OCI-LY7 (cell line): ENCODE measurements at regions not wholly inside any gene's neighbourhood (a gene's known extent, or its start where the extent isn't known, plus 50 kb on each side); places are given as distances from the start of the nearest gene placed in this dataset.

ENCODE experiments used
- BruUV-seq: library from RNA; stranded (reverse); fragments of 400-500 nt; replicated peaks from 2 replicates; lab custom pipeline; 2021; lab: Mats Ljungman, UMichigan
- CTCF ChIA-PET: fragments of 300-600 bp; sonication (Branson Sonifier 250); formaldehyde crosslinking; loops from one replicate; lab custom pipeline; 2022; ENCODE audit warnings: antibody characterized with exemption; ENCODE audit not compliant: unreplicated experiment; lab: Charles Lee
- POLR2A ChIA-PET: fragments of 300-600 bp; sonication (Branson Sonifier 250); formaldehyde crosslinking; loops from one replicate; lab custom pipeline; 2022; ENCODE audit warnings: antibody characterized with exemption; lab: Charles Lee
- DNase-seq: peaks from one replicate; pipeline ENCODE4 v3.0.0-alpha.2; 2015; ENCODE audit warnings: low spot score
- H2AFZ ChIP-seq: fragments of 200-600 bp; sonication (generic), shearing (Covaris generic); 2 replicates; pipeline ENCODE4 v1.6.1; 2014; ENCODE audit warnings: mild to moderate bottlenecking, antibody characterized with exemption, low read length, moderate library complexity
- H3K27ac ChIP-seq: fragments of 200-600 bp; sonication (generic); 2 replicates; pipeline ENCODE4 v1.5.1; 2014; ENCODE audit warnings: mixed run types, low read depth, mild to moderate bottlenecking, moderate library complexity, low read length, inconsistent platforms; ENCODE audit not compliant: poor library complexity, severe bottlenecking
- H3K36me3 ChIP-seq: fragments of 200-600 bp; sonication (generic); 2 replicates; pipeline ENCODE4 v1.6.1; 2014; ENCODE audit warnings: mild to moderate bottlenecking, antibody characterized with exemption, low read length, moderate library complexity, mixed read lengths; ENCODE audit not compliant: insufficient read depth
- H3K4me1 ChIP-seq: fragments of 200-600 bp; sonication (generic); 2 replicates; pipeline ENCODE4 v1.5.1; 2014; ENCODE audit warnings: mild to moderate bottlenecking, low read length; ENCODE audit not compliant: insufficient read depth, poor library complexity, severe bottlenecking
- H3K4me2 ChIP-seq: fragments of 200-600 bp; sonication (generic); 2 replicates; pipeline ENCODE4 v1.6.1; 2014; ENCODE audit warnings: mild to moderate bottlenecking, low read length
- H3K4me3 ChIP-seq: fragments of 200-600 bp; sonication (generic); 2 replicates; pipeline ENCODE4 v1.5.1; 2014; ENCODE audit warnings: mild to moderate bottlenecking, low read depth, low read length; ENCODE audit not compliant: poor library complexity, severe bottlenecking
- H3K79me2 ChIP-seq: fragments of 200-600 bp; sonication (generic); 2 replicates; pipeline ENCODE4 v1.6.1; 2016; ENCODE audit warnings: low read depth, mild to moderate bottlenecking, low read length, moderate library complexity, mixed read lengths; ENCODE audit not compliant: insufficient read depth
- H3K9me2 ChIP-seq: fragments of 200-600 bp; sonication (generic); 2 replicates; pipeline ENCODE4 v1.6.1; 2016; ENCODE audit warnings: mild to moderate bottlenecking, low read length, mixed read lengths; ENCODE audit not compliant: insufficient read depth
- H3K9me3 ChIP-seq: fragments of 200-600 bp; sonication (generic); 2 replicates; pipeline ENCODE4 v1.6.1; 2014; ENCODE audit warnings: mild to moderate bottlenecking, mixed run types, low read length, mixed read lengths
- H4K20me1 ChIP-seq: fragments of 200-600 bp; sonication (generic); 2 replicates; pipeline ENCODE4 v1.6.1; 2014; ENCODE audit warnings: mild to moderate bottlenecking, antibody characterized with exemption, low read length, moderate library complexity, mixed read lengths; ENCODE audit not compliant: insufficient read depth
- CTCF ChIP-seq: fragments of 200-600 bp; sonication (generic); conservative IDR thresholded peaks from 2 replicates; pipeline ENCODE4 v1.5.1; 2014; ENCODE audit warnings: mild to moderate bottlenecking, antibody characterized with exemption, low read length, moderate library complexity, mixed read lengths
- EZH2phosphoT487 ChIP-seq: fragments of 200-600 bp; sonication (generic); IDR thresholded peaks from 2 replicates; pipeline ENCODE4 v1.6.1; 2018; ENCODE audit warnings: low read depth, borderline replicate concordance, mild to moderate bottlenecking, mixed run types, antibody characterized with exemption, low read length, moderate library complexity, mixed read lengths
- intact Hi-C: fragments of 100-400 bp; cut with micrococcal nuclease; formaldehyde crosslinking; loops from one replicate; pipeline ENCODE4 v1.10.0; 2022; ENCODE audit not compliant: unreplicated experiment

GRCh38 chr15:95497634-95498033 is 832.9 kb upstream of the NR2F2 start:
- no peaks in the 10 kb centered on the region for H4K20me1 ChIP-seq
- no peak overlapping the region for H3K27ac ChIP-seq
- intact Hi-C loops = no loop called here
- H3K4me2 ChIP-seq = no peak overlapping the region
- no peaks in the 10 kb centered on the region for H3K9me2 ChIP-seq
- POLR2A ChIA-PET = no interaction called here
- no peak for DNase-seq
- no peak overlapping the region for H3K4me3 ChIP-seq
- no peaks in the 10 kb centered on the region for H3K9me3 ChIP-seq
- no peaks in the 10 kb centered on the region for H3K36me3 ChIP-seq
- H2AFZ ChIP-seq = no peak overlapping the region
- BruUV-seq = no TSS peak
- no peaks in the 10 kb centered on the region for H3K4me1 ChIP-seq
- TF ChIP-seq EZH2phosphoT487 = no peak
- H3K79me2 ChIP-seq = no peaks in the 10 kb centered on the region
- CTCF ChIA-PET = no interaction called here

- Histone ChIP-seq H4K20me1 (no peaks in the 10 kb centered on the region), H3K4me2 (no peak overlapping the region), H3K9me2 (no peaks in the 10 kb centered on the region), H3K4me3 (no peak overlapping the region), H3K4me1 (no peaks in the 10 kb centered on the region), H3K27ac (no peak overlapping the region), H3K79me2 (no peaks in the 10 kb centered on the region), H2AFZ (no peak overlapping the region), H3K9me3 (no peaks in the 10 kb centered on the region), H3K36me3 (no peaks in the 10 kb centered on the region)
- ChIA-PET POLR2A (interaction anchor here (0.6 kb wide), 1 partner anchor 445 kb away, joined by 4 read pairs; no protein-coding TSS in a partner anchor), CTCF (no interaction called here)
- TF ChIP-seq EZH2phosphoT487 = no peak
- no peak for TF ChIP-seq CTCF
- intact Hi-C loops = no loop called here
- no peak for DNase-seq
- no TSS peak for BruUV-seq
Measured at GRCh38 chr15:95498961-95499360, 831.5 kb upstream of the NR2F2 start.

- H4K20me1 ChIP-seq = no peaks in the 10 kb centered on the region
- H3K9me3 ChIP-seq = no peaks in the 10 kb centered on the region
- TF ChIP-seq CTCF (no peak), EZH2phosphoT487 (no peak)
- no peak overlapping the region for H3K4me2 ChIP-seq
- H3K9me2 ChIP-seq = no peaks in the 10 kb centered on the region
- no peaks in the 10 kb centered on the region for H3K79me2 ChIP-seq
- CTCF ChIA-PET = no interaction called here
- intact Hi-C loops = no loop called here
- H3K4me3 ChIP-seq = no peak overlapping the region
- H2AFZ ChIP-seq = no peak overlapping the region
- H3K4me1 ChIP-seq = no peaks in the 10 kb centered on the region
- POLR2A ChIA-PET = no interaction called here
- DNase-seq = no peak
- no peak overlapping the region for H3K27ac ChIP-seq
- H3K36me3 ChIP-seq = no peaks in the 10 kb centered on the region
- no TSS peak for BruUV-seq
Measured at GRCh38 chr15:95499397-95499796, 831.1 kb upstream of the NR2F2 start.
